Body of pancreas (tissue), 4 donors: ENCODE measurements at regions not wholly inside any gene's neighbourhood (a gene's known extent, or its start where the extent isn't known, plus 50 kb on each side); places are given as distances from the start of the nearest gene placed in this dataset.

Experiments used
- ATAC-seq: fragments of 150-250 bp; one replicate; pipeline ENCODE4 v1.9.1; 2016
- DNase-seq, 4 donors: peaks; one replicate each; pipeline ENCODE4 v3.0.0-alpha.2; 2019
- H3K27ac ChIP-seq, 4 donors: fragments of 200-600 bp; sonication (generic); 1 replicate in 3 of 4; 2 replicates in 1 of 4; pipeline versions ENCODE4 v1.5.1 to v1.6.1; 2016 to 2019; ENCODE audit warnings: mild to moderate bottlenecking in 1 of 4, mixed read lengths in 1 of 4, moderate library complexity in 1 of 4
- H3K27me3 ChIP-seq, 2 donors: fragments of 200-600 bp; sonication (generic); one replicate each; pipeline ENCODE4 v1.6.0; 2016; ENCODE audit warnings: mild to moderate bottlenecking in 1 of 2
- H3K36me3 ChIP-seq, 2 donors: fragments of 200-600 bp; sonication (generic); replicated peaks in 1 of 2; 2 replicates each; pipeline ENCODE4 v1.5.1; 2016; ENCODE audit warnings: low read depth in 2 of 2; ENCODE audit not compliant: insufficient read depth in 1 of 2
- H3K4me1 ChIP-seq: fragments of 200-600 bp; sonication (generic); one replicate; pipeline ENCODE4 v1.6.0; 2016
- H3K4me3 ChIP-seq, 2 donors: fragments of 200-600 bp; sonication (generic); 1 replicate in 1 of 2; 2 replicates in 1 of 2; pipeline ENCODE4 v1.5.1; 2016 to 2019
- H3K9me3 ChIP-seq, 3 donors: fragments of 200-600 bp; sonication (generic); 1 replicate in 2 of 3; 2 replicates in 1 of 3; pipeline ENCODE4 v1.5.1; 2016
- CTCF ChIP-seq, 7 experiments: fragments of 450-650 bp in 4 of 7; fragments of 200-600 bp in 3 of 7; sonication (generic) in 3 of 7; IDR thresholded peaks; one replicate each; pipeline ENCODE4 v1.5.1; 2016 to 2019; ENCODE audit warnings: antibody characterized with exemption in 7 of 7
- POLR2A ChIP-seq, 3 donors: fragments of 450-650 bp; IDR thresholded peaks; one replicate each; pipeline ENCODE4 v1.6.1; 2016; ENCODE audit warnings: antibody characterized with exemption in 3 of 3, mild to moderate bottlenecking in 2 of 3
- WGBS, 2 donors: methylation state at CpG; one replicate each; pipeline ENCODE4 v1.1.5; 2017; 5-methylcytosine and 5-hydroxymethylcytosine counted together
- intact Hi-C: fragments of 100-400 bp; cut with DNase I; formaldehyde crosslinking; loops from one replicate; pipeline ENCODE4 v1.15.1; 2023

- TF ChIP-seq POLR2A (IDR thresholded peaks at IDR 0.05) (no peak), CTCF (IDR thresholded peaks at IDR 0.05) (no peak)
- Histone ChIP-seq H3K4me3 (no peak overlapping the region), H3K4me1 (no peaks in the 10 kb centered on the region), H3K27ac (no peak overlapping the region), H3K27me3 (no peaks in the 10 kb centered on the region), H3K9me3 (no peaks in the 10 kb centered on the region), H3K36me3 (no peaks in the 10 kb centered on the region)
- no peak for ATAC-seq
- WGBS, 2 donors: 66 to 78% methylated on average over 1 of the region's 1 CpG
- no peak for DNase-seq
- intact Hi-C loops: no loop called here
Measured at GRCh38 chr6:140579918-140580317, 1205.5 kb upstream of the CITED2 start.

GRCh38 chr6:140576004-140576555 lies 1201.6 kb upstream of the CITED2 start:
- ATAC-seq: no peak
- no peaks in the 10 kb centered on the region for H3K9me3 ChIP-seq
- no peak overlapping the region for H3K27ac ChIP-seq
- no peak overlapping the region for H3K4me3 ChIP-seq
- intact Hi-C loops: no loop called here
- no peak for DNase-seq
- no peaks in the 10 kb centered on the region for H3K36me3 ChIP-seq
- TF ChIP-seq POLR2A (IDR thresholded peaks at IDR 0.05) (no peak), CTCF (IDR thresholded peaks at IDR 0.05) (no peak)
- H3K27me3 ChIP-seq: no peaks in the 10 kb centered on the region
- WGBS, 2 donors: 73 to 78% methylated on average over 7 of the region's 7 CpGs
- H3K4me1 ChIP-seq: no peaks in the 10 kb centered on the region

- Histone ChIP-seq H3K9me3 (no peaks in the 10 kb centered on the region), H3K4me3 (no peak overlapping the region), H3K4me1 (no peaks in the 10 kb centered on the region), H3K27ac (no peak overlapping the region), H3K36me3 (no peaks in the 10 kb centered on the region), H3K27me3 (no peaks in the 10 kb centered on the region)
- DNase-seq (no peak), ATAC-seq (no peak)
- intact Hi-C loops: no loop called here
- TF ChIP-seq POLR2A (IDR thresholded peaks at IDR 0.05) (no peak), CTCF (IDR thresholded peaks at IDR 0.05) (no peak)
Measured at GRCh38 chr6:140572867-140573266, 1198.4 kb upstream of the CITED2 start.

- 73 to 81% methylated on average over 3 of the region's 3 CpGs for WGBS, 2 donors
- Histone ChIP-seq H3K4me1 (no peaks in the 10 kb centered on the region), H3K9me3 (no peaks in the 10 kb centered on the region), H3K27ac (no peak overlapping the region), H3K4me3 (no peak overlapping the region), H3K36me3 (no peaks in the 10 kb centered on the region), H3K27me3 (no peaks in the 10 kb centered on the region)
- intact Hi-C loops: no loop called here
- ATAC-seq (no peak), DNase-seq (no peak)
- TF ChIP-seq CTCF (IDR thresholded peaks at IDR 0.05) (no peak), POLR2A (IDR thresholded peaks at IDR 0.05) (no peak)
Measured at GRCh38 chr6:140572129-140572528, 1197.7 kb upstream of the CITED2 start.

- ATAC-seq (no peak), DNase-seq (no peak)
- no peak for TF ChIP-seq POLR2A (IDR thresholded peaks at IDR 0.05)
- TF ChIP-seq CTCF (IDR thresholded peaks at IDR 0.05): no peak
- H3K4me1 ChIP-seq: no peaks in the 10 kb centered on the region
- intact Hi-C loops: no loop called here
- H3K4me3 ChIP-seq: no peak overlapping the region
- H3K36me3 ChIP-seq: no peaks in the 10 kb centered on the region
- H3K9me3 ChIP-seq: no peaks in the 10 kb centered on the region
- no peak overlapping the region for H3K27ac ChIP-seq
- H3K27me3 ChIP-seq: no peaks in the 10 kb centered on the region
Measured at GRCh38 chr6:140571145-140571544, 1196.7 kb upstream of the CITED2 start.
